H9 (cell line): ENCODE measurements at regions not wholly inside any gene's neighbourhood (a gene's known extent, or its start where the extent isn't known, plus 50 kb on each side); places are given as distances from the start of the nearest gene placed in this dataset.

Experiments used
- DNase-seq: peaks from one replicate; pipeline ENCODE4 v3.0.0-alpha.2; 2017
- H2AFZ ChIP-seq: one replicate; pipeline ENCODE4 v1.6.1; 2013; ENCODE audit warnings: mild to moderate bottlenecking, low read length, control low read depth, moderate library complexity
- H2AK5ac ChIP-seq: 2 replicates; pipeline ENCODE4 v1.6.1; 2013; ENCODE audit warnings: low read length, control low read depth, mixed read lengths; ENCODE audit not compliant: insufficient read length
- H2BK120ac ChIP-seq: one replicate; pipeline ENCODE4 v1.6.1; 2013; ENCODE audit warnings: low read depth, mild to moderate bottlenecking, low read length, control low read depth, inconsistent platforms; ENCODE audit not compliant: poor library complexity, severe bottlenecking
- H2BK12ac ChIP-seq: 2 replicates; pipeline ENCODE4 v1.6.1; 2013; ENCODE audit warnings: low read length, control low read depth, mixed read lengths, low read depth; ENCODE audit not compliant: insufficient read length
- H2BK15ac ChIP-seq: 2 replicates; pipeline ENCODE4 v1.6.1; 2013; ENCODE audit warnings: low read depth, low read length, control low read depth
- H2BK20ac ChIP-seq: one replicate; pipeline ENCODE4 v1.6.1; 2013; ENCODE audit warnings: low read depth, mild to moderate bottlenecking, low read length, control low read depth, inconsistent platforms; ENCODE audit not compliant: poor library complexity, severe bottlenecking
- H2BK5ac ChIP-seq: 2 replicates; pipeline ENCODE4 v1.6.1; 2013; ENCODE audit warnings: low read length, control low read depth, mixed read lengths; ENCODE audit not compliant: insufficient read length
- H3K14ac ChIP-seq: 2 replicates; pipeline ENCODE4 v1.6.1; 2013; ENCODE audit warnings: low read length, control low read depth; ENCODE audit not compliant: insufficient read depth
- H3K18ac ChIP-seq: 2 replicates; pipeline ENCODE4 v1.6.1; 2013; ENCODE audit warnings: low read depth, mild to moderate bottlenecking, mixed read lengths, low read length, control low read depth; ENCODE audit not compliant: insufficient read length
- H3K23ac ChIP-seq: 2 replicates; pipeline ENCODE4 v1.6.1; 2013; ENCODE audit warnings: low read length, control low read depth, mixed read lengths, low read depth; ENCODE audit not compliant: insufficient read length
- H3K23me2 ChIP-seq: 2 replicates; pipeline ENCODE4 v1.6.1; 2013; ENCODE audit warnings: low read depth, mild to moderate bottlenecking, mixed read lengths, low read length, control low read depth; ENCODE audit not compliant: insufficient read length, poor library complexity, severe bottlenecking
- H3K27ac ChIP-seq: 2 replicates; pipeline ENCODE4 v1.5.1; 2013; ENCODE audit warnings: low read length, control low read depth, mixed read lengths, low read depth; ENCODE audit not compliant: insufficient read length
- H3K27me3 ChIP-seq: 2 replicates; pipeline ENCODE4 v1.6.1; 2013; ENCODE audit warnings: low read length, control low read depth, inconsistent platforms; ENCODE audit not compliant: insufficient read depth
- H3K4ac ChIP-seq: 2 replicates; pipeline ENCODE4 v1.6.1; 2013; ENCODE audit warnings: low read depth, mild to moderate bottlenecking, control low read depth, inconsistent platforms, low read length, moderate library complexity
- H3K4me1 ChIP-seq: 2 replicates; pipeline ENCODE4 v1.6.1; 2013; ENCODE audit warnings: low read length, control low read depth, inconsistent platforms; ENCODE audit not compliant: insufficient read depth
- H3K4me2 ChIP-seq: 2 replicates; pipeline ENCODE4 v1.6.1; 2013; ENCODE audit warnings: low read length, control low read depth, mixed read lengths; ENCODE audit not compliant: insufficient read length, insufficient read depth
- H3K56ac ChIP-seq: 2 replicates; pipeline ENCODE4 v1.6.1; 2013; ENCODE audit warnings: low read depth, mild to moderate bottlenecking, mixed read lengths, low read length, control low read depth; ENCODE audit not compliant: insufficient read length
- H3K79me1 ChIP-seq: 2 replicates; pipeline ENCODE4 v1.6.1; 2013; ENCODE audit warnings: low read depth, mild to moderate bottlenecking, moderate library complexity, low read length, control low read depth, inconsistent platforms; ENCODE audit not compliant: insufficient read depth, poor library complexity, severe bottlenecking
- H3K79me2 ChIP-seq: 2 replicates; pipeline ENCODE4 v1.6.1; 2013; ENCODE audit warnings: low read length, control low read depth, inconsistent platforms; ENCODE audit not compliant: insufficient read depth
- H3K9ac ChIP-seq: 2 replicates; pipeline ENCODE4 v1.6.1; 2013; ENCODE audit warnings: low read length, control low read depth, mixed read lengths; ENCODE audit not compliant: insufficient read length; ENCODE audit errors: extremely low read depth
- H3K9me3 ChIP-seq: one replicate; pipeline ENCODE4 v1.6.1; 2013; ENCODE audit warnings: low read depth, low read length, inconsistent platforms; ENCODE audit not compliant: control insufficient read depth
- H3T11ph ChIP-seq: one replicate; pipeline ENCODE4 v1.6.1; 2013; ENCODE audit warnings: mild to moderate bottlenecking, low read length, control low read depth, inconsistent platforms
- H4K20me1 ChIP-seq: one replicate; pipeline ENCODE4 v1.6.1; 2013; ENCODE audit not compliant: control insufficient read depth, insufficient read length, insufficient read depth
- H4K5ac ChIP-seq: 2 replicates; pipeline ENCODE4 v1.6.1; 2013; ENCODE audit warnings: low read depth, mild to moderate bottlenecking, mixed read lengths, low read length, control low read depth; ENCODE audit not compliant: insufficient read length
- H4K8ac ChIP-seq: replicated peaks from 2 replicates; pipeline ENCODE4 v1.6.1; 2013; ENCODE audit warnings: low read length, control low read depth, mixed read lengths, low read depth; ENCODE audit not compliant: insufficient read length
- H4K91ac ChIP-seq: 2 replicates; pipeline ENCODE4 v1.6.1; 2013; ENCODE audit warnings: low read depth, mild to moderate bottlenecking, moderate library complexity, mixed read lengths, low read length, control low read depth; ENCODE audit not compliant: insufficient read length
- H3K27ac Mint-ChIP-seq, 3 experiments: 2 replicates in 2 of 3; 3 replicates in 1 of 3; pipeline ENCODE4 v1.8.0; 2020 to 2021; ENCODE audit warnings: mixed read lengths in 3 of 3, mild to moderate bottlenecking in 1 of 3, moderate library complexity in 1 of 3
- H3K27me3 Mint-ChIP-seq: 2 replicates; pipeline ENCODE4 v1.8.0; 2021; ENCODE audit warnings: low read depth, mild to moderate bottlenecking, moderate library complexity, mixed read lengths
- H3K36me3 Mint-ChIP-seq, 3 experiments: 2 replicates in 2 of 3; 3 replicates in 1 of 3; pipeline ENCODE4 v1.8.0; 2020 to 2021; ENCODE audit warnings: low read depth in 3 of 3, mixed read lengths in 3 of 3; ENCODE audit not compliant: insufficient read depth in 1 of 3
- H3K4me1 Mint-ChIP-seq, 2 experiments: 2 replicates each; pipeline ENCODE4 v1.8.0; 2020; ENCODE audit warnings: mixed read lengths in 2 of 2
- H3K4me3 Mint-ChIP-seq, 2 experiments: 2 replicates in 1 of 2; 3 replicates in 1 of 2; pipeline ENCODE4 v1.8.0; 2020 to 2021; ENCODE audit warnings: mild to moderate bottlenecking in 2 of 2, mixed read lengths in 2 of 2, moderate library complexity in 1 of 2
- H3K9me3 Mint-ChIP-seq, 2 experiments: 2 replicates in 1 of 2; 3 replicates in 1 of 2; pipeline ENCODE4 v1.8.0; 2020; ENCODE audit warnings: mild to moderate bottlenecking in 2 of 2, mixed read lengths in 2 of 2, moderate library complexity in 1 of 2
- CTCF ChIP-seq: fragments of 200-600 bp; sonication (generic); conservative IDR thresholded peaks from 3 replicates; pipeline ENCODE4 v1.8.0; 2021; ENCODE audit warnings: antibody characterized with exemption, mild to moderate bottlenecking
- WGBS: extraction: QIAGEN DNeasy Blood & Tissue Kit; methylation state at CpG from one replicate; pipeline ENCODE4 v1.1.7; 2013; ENCODE audit warnings: missing lambda C conversion rate, low lambda C conversion rate, mixed read lengths; ENCODE audit not compliant: insufficient read length; ENCODE audit errors: extremely low coverage; 5-methylcytosine and 5-hydroxymethylcytosine counted together

GRCh38 chr2:235225261-235225660 lies 268.6 kb upstream of the AGAP1 start:
- no peak overlapping the region for H3K27ac Mint-ChIP-seq
- Histone ChIP-seq H3K56ac (no peak overlapping the region), H3K23me2 (no peaks in the 10 kb centered on the region), H3K4me1 (no peaks in the 10 kb centered on the region), H3K27ac (no peak overlapping the region), H3K18ac (no peak overlapping the region), H3K9me3 (no peaks in the 10 kb centered on the region), H2BK5ac (no peak overlapping the region), H3K4ac (no peak overlapping the region), H3K23ac (no peak overlapping the region), H3K9ac (no peak overlapping the region), H4K91ac (no peak overlapping the region), H3K27me3 (no peaks in the 10 kb centered on the region), H3T11ph (no peak overlapping the region), H4K8ac (no peak overlapping the region), H2BK15ac (no peak overlapping the region), H3K14ac (no peak overlapping the region; the same call in 1 of the 2 replicates), H2BK12ac (no peak overlapping the region), H4K20me1 (no peaks in the 10 kb centered on the region), H4K5ac (no peak overlapping the region), H2BK20ac (no peak overlapping the region), H3K4me2 (no peak overlapping the region), H2BK120ac (no peak overlapping the region), H2AK5ac (no peak overlapping the region), H3K79me1 (no peaks in the 10 kb centered on the region), H2AFZ (no peak overlapping the region), H3K79me2 (no peaks in the 10 kb centered on the region)
- no peaks in the 10 kb centered on the region for H3K36me3 Mint-ChIP-seq
- WGBS = no CpG with 5 or more reads among the region's 8 CpGs
- H3K9me3 Mint-ChIP-seq = 0 out of 5 replicates have a peak, but pooled peaks cover 0 to 4% of the 10 kb centered on the region in 2 experiments
- H3K4me1 Mint-ChIP-seq = 0 out of 4 replicates have a peak, but pooled peaks cover 0 to 2% of the 10 kb centered on the region in 2 experiments
- H3K27me3 Mint-ChIP-seq = peaks cover 30% of the 10 kb centered on the region
- no peak for DNase-seq
- H3K4me3 Mint-ChIP-seq = no peak overlapping the region
- no peak for TF ChIP-seq CTCF
